Heart left ventricle (tissue), 13 donors: ENCODE measurements at regions not wholly inside any gene's neighbourhood (a gene's known extent, or its start where the extent isn't known, plus 50 kb on each side); places are given as distances from the start of the nearest gene placed in this dataset.

ENCODE experiments used
- POLR2A ChIP-seq, 2 donors: fragments of 450-650 bp; IDR thresholded peaks; one replicate each; pipeline ENCODE4 v1.6.1; 2017; ENCODE audit warnings: antibody characterized with exemption in 2 of 2, mild to moderate bottlenecking in 2 of 2, moderate library complexity in 2 of 2
- TF ChIP-seq, protein P1 (sequence below), 12 donors: fragments of 200-600 bp; sonication (generic) in 4 of 12; IDR thresholded peaks; one replicate each; pipeline versions ENCODE4 v1.5.0 to v1.8.0; 2018 to 2022; ENCODE audit warnings: antibody characterized with exemption in 12 of 12, mild to moderate bottlenecking in 5 of 12
- donor health status: ischemic (EF 13 %, LVEDD 7.1; RV severe dilation, severe dysfunction).
- donor health status: DM: no; HTN: yes; CAD: no.
- donor health status: DM: no; HTN: no; CAD: no.
- donor health status: ischemic (EF 25% LVEDD 6.9; RV normal size, moderate dysfunction).
- donor health status: ischemic (EF 25% LVEDD 5.7; RV mildly dilated, moderate dysfunction).
- donor health status: ischemic (EF 35%, LVEDD 5.7; RV mildly dilated, moderate dysfunction).
- donor health status: nonischemic (EF 11% LVEDD 7.7; RV severe dilation, severe dysfunction).
- donor health status: DM: yes; HTN: yes; CAD: no.
- donor health status: PGD.
- donor health status: ischemic (EF 29% LVEDD 5.4; RV normal size, mild dysfunction).
- donor health status: nonischemic (EF 23%, LVEDD 6.1; RV moderate dilation, normal function).

GRCh38 chr2:198966269-198966668 is 491.5 kb downstream of the SATB2 start:
- TF ChIP-seq, protein P1, sequence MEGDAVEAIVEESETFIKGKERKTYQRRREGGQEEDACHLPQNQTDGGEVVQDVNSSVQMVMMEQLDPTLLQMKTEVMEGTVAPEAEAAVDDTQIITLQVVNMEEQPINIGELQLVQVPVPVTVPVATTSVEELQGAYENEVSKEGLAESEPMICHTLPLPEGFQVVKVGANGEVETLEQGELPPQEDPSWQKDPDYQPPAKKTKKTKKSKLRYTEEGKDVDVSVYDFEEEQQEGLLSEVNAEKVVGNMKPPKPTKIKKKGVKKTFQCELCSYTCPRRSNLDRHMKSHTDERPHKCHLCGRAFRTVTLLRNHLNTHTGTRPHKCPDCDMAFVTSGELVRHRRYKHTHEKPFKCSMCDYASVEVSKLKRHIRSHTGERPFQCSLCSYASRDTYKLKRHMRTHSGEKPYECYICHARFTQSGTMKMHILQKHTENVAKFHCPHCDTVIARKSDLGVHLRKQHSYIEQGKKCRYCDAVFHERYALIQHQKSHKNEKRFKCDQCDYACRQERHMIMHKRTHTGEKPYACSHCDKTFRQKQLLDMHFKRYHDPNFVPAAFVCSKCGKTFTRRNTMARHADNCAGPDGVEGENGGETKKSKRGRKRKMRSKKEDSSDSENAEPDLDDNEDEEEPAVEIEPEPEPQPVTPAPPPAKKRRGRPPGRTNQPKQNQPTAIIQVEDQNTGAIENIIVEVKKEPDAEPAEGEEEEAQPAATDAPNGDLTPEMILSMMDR (IDR thresholded peaks at IDR 0.05) = no peak
- no peak for TF ChIP-seq POLR2A (IDR thresholded peaks at IDR 0.05)
